Mesothelial cell of epicardium (in vitro differentiated cells): ENCODE measurements at regions not wholly inside any gene's neighbourhood (a gene's known extent, or its start where the extent isn't known, plus 50 kb on each side); places are given as distances from the start of the nearest gene placed in this dataset.

Experiments used
- DNase-seq, 2 experiments: peaks; one replicate each; pipeline ENCODE4 v3.0.0; 2021; ENCODE audit warnings: low spot score in 2 of 2; ENCODE audit not compliant: unreplicated experiment in 2 of 2
- H3K27ac Mint-ChIP-seq: 2 replicates; pipeline ENCODE4 v1.8.0; 2021; ENCODE audit warnings: mixed read lengths
- H3K27me3 Mint-ChIP-seq: 2 replicates; pipeline ENCODE4 v1.8.0; 2021; ENCODE audit warnings: low read depth, mixed read lengths
- H3K36me3 Mint-ChIP-seq: 2 replicates; pipeline ENCODE4 v1.8.0; 2021; ENCODE audit warnings: mixed read lengths
- H3K4me1 Mint-ChIP-seq: 2 replicates; pipeline ENCODE4 v1.8.0; 2021; ENCODE audit warnings: mixed read lengths
- H3K4me3 Mint-ChIP-seq: 2 replicates; pipeline ENCODE4 v1.8.0; 2021; ENCODE audit warnings: mild to moderate bottlenecking, moderate library complexity, mixed read lengths
- H3K9me3 Mint-ChIP-seq: 2 replicates; pipeline ENCODE4 v1.8.0; 2021; ENCODE audit warnings: mixed read lengths
- CTCF ChIP-seq: fragments of 200-600 bp; sonication (generic); IDR thresholded peaks from one replicate; pipeline ENCODE4 v1.5.0; 2021; ENCODE audit warnings: antibody characterized with exemption; ENCODE audit not compliant: unreplicated experiment

GRCh38 chr3:4218456-4219226 lies 84.5 kb upstream of the SETMAR start:
- Mint-ChIP-seq H3K36me3 (no peaks in the 10 kb centered on the region), H3K27ac (no peak overlapping the region), H3K4me1 (peaks cover 26% of the 10 kb centered on the region), H3K27me3 (no peaks in the 10 kb centered on the region), H3K9me3 (peaks cover 29% of the 10 kb centered on the region), H3K4me3 (no peak overlapping the region)
- DNase-seq, result no peak
- no peak for TF ChIP-seq CTCF

- no peak for DNase-seq
- no peak for TF ChIP-seq CTCF
- H3K27ac Mint-ChIP-seq, result no peak overlapping the region
- no peak overlapping the region for H3K4me3 Mint-ChIP-seq
- H3K36me3 Mint-ChIP-seq, result no peaks in the 10 kb centered on the region
- H3K9me3 Mint-ChIP-seq, result peaks cover 25% of the 10 kb centered on the region
- H3K4me1 Mint-ChIP-seq, result peaks cover 26% of the 10 kb centered on the region
- H3K27me3 Mint-ChIP-seq, result no peaks in the 10 kb centered on the region
These were observed 84.0 kb upstream of the SETMAR start for GRCh38 chr3:4219227-4219568.

DNA sequence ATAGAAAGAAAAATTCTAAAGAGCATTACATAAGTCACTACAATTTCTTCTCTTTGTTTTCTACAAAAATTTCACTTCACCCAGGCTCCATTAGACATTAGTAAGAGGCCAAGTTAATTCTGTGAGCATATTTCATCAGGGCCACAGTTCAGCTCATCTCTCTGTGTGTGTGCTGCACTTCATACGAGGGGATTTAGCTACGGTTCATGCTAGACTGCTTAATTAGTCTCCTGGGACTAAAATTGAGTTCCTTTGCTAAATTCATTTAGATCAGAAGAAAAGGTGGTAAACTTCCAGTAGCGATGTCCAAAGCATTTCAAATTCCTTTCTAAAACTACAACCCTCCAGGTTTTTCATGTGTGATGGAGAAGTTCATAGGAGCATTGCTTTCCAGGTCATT lies 83.1 kb upstream of the SETMAR start:
- Mint-ChIP-seq H3K27me3 (no peaks in the 10 kb centered on the region), H3K27ac (no peak overlapping the region), H3K4me3 (no peak overlapping the region), H3K9me3 (peaks cover 16% of the 10 kb centered on the region), H3K4me1 (peaks cover 26% of the 10 kb centered on the region), H3K36me3 (no peaks in the 10 kb centered on the region)
- TF ChIP-seq CTCF, result no peak
- no peak for DNase-seq

- H3K9me3 Mint-ChIP-seq, result no peaks in the 10 kb centered on the region
- H3K27ac Mint-ChIP-seq, result peak overlapping the region; percentile 33
- H3K27me3 Mint-ChIP-seq, result no peaks in the 10 kb centered on the region
- TF ChIP-seq CTCF, result no peak
- H3K4me1 Mint-ChIP-seq, result peaks cover 26% of the 10 kb centered on the region
- no peaks in the 10 kb centered on the region for H3K36me3 Mint-ChIP-seq
- DNase-seq, result no peak
- no peak overlapping the region for H3K4me3 Mint-ChIP-seq
These were observed 80.5 kb upstream of the SETMAR start for GRCh38 chr3:4222574-4223175.

DNA sequence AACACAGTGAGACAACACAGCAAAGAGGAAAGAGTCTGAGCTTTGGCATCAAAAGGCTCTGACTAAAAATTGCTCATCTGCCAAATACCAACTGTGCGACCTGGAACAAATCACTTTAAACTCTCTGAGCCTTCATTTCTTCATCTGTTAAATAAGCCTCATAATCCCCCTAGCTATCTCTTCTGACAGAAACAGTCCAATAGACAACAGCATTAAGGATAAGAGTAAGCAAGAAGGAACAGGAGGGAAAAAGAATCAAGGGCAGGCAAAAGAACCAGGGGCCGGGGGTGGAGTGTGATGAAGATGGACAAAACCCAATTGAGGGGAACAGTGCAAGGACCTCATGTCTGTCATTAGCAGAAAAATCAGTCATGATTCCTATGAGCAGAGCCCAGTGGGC lies 79.4 kb upstream of the SETMAR start:
- peaks cover 2% of the 10 kb centered on the region for H3K27me3 Mint-ChIP-seq
- DNase-seq, result no peak
- no peak for TF ChIP-seq CTCF
- H3K9me3 Mint-ChIP-seq, result no peaks in the 10 kb centered on the region
- H3K36me3 Mint-ChIP-seq, result no peaks in the 10 kb centered on the region
- no peak overlapping the region for H3K27ac Mint-ChIP-seq
- peaks cover 21% of the 10 kb centered on the region for H3K4me1 Mint-ChIP-seq
- no peak overlapping the region for H3K4me3 Mint-ChIP-seq

- Mint-ChIP-seq H3K27me3 (peaks cover 6% of the 10 kb centered on the region), H3K36me3 (no peaks in the 10 kb centered on the region), H3K9me3 (no peaks in the 10 kb centered on the region), H3K4me3 (no peak overlapping the region), H3K4me1 (peaks cover 17% of the 10 kb centered on the region), H3K27ac (no peak overlapping the region)
- no peak for DNase-seq
- no peak for TF ChIP-seq CTCF
These were observed 78.8 kb upstream of the SETMAR start for GRCh38 chr3:4224331-4224730.
